HCT116 (cell line): ENCODE measurements at regions not wholly inside any gene's neighbourhood (a gene's known extent, or its start where the extent isn't known, plus 50 kb on each side); places are given as distances from the start of the nearest gene placed in this dataset.

Source experiments
- CEBPB ChIP-seq: IDR thresholded peaks from 2 replicates; pipeline ENCODE4 v1.6.1; 2012; ENCODE audit warnings: low read depth
- CTCF ChIP-seq, 3 experiments: fragments of 200-600 bp in 1 of 3; sonication (generic) in 1 of 3; IDR thresholded peaks in 2 of 3; conservative IDR thresholded peaks in 1 of 3; 2 replicates each; pipeline ENCODE4 v1.5.1; 2012 to 2017; ENCODE audit warnings: low read depth in 2 of 3, low read length in 2 of 3, antibody characterized with exemption in 1 of 3, borderline replicate concordance in 1 of 3, control low read depth in 1 of 3, mild to moderate bottlenecking in 1 of 3, mixed read lengths in 1 of 3, mixed run types in 1 of 3, moderate library complexity in 1 of 3; ENCODE audit not compliant: insufficient read depth in 1 of 3
- EZH2 ChIP-seq: fragments of 200-600 bp; sonication (generic); IDR thresholded peaks from 2 replicates; pipeline ENCODE4 v1.6.1; 2017; ENCODE audit warnings: antibody characterized with exemption, mixed run types
- JUND ChIP-seq: IDR thresholded peaks from 2 replicates; pipeline ENCODE4 v1.6.1; 2012
- MAX ChIP-seq: IDR thresholded peaks from 2 replicates; pipeline ENCODE4 v1.6.1; 2012
- POLR2A ChIP-seq: IDR thresholded peaks from 2 replicates; pipeline ENCODE4 v1.7.0; 2011; ENCODE audit warnings: borderline replicate concordance; ENCODE audit not compliant: insufficient read depth, insufficient read length; ENCODE audit errors: extremely low read depth
- POLR2AphosphoS5 ChIP-seq: IDR thresholded peaks from 2 replicates; pipeline ENCODE4 v1.6.1; 2011; ENCODE audit warnings: mild to moderate bottlenecking, low read depth, low read length, moderate library complexity
- REST ChIP-seq: IDR thresholded peaks from 2 replicates; pipeline ENCODE4 v1.6.1; 2012; ENCODE audit warnings: low read depth
- SIN3A ChIP-seq: IDR thresholded peaks from 2 replicates; pipeline ENCODE4 v1.6.1; 2012; ENCODE audit warnings: low read depth
- SRF ChIP-seq: IDR thresholded peaks from 2 replicates; pipeline ENCODE4 v1.6.1; 2012; ENCODE audit warnings: low read depth
- TCF7L2 ChIP-seq: IDR thresholded peaks from 2 replicates; pipeline ENCODE4 v1.7.0; 2011; ENCODE audit warnings: borderline replicate concordance, inconsistent platforms; ENCODE audit not compliant: insufficient read depth, insufficient read length; ENCODE audit errors: extremely low read depth

GRCh38 chr11:119860561-119861094 is 131.6 kb upstream of the NECTIN1 start:
- TF ChIP-seq TCF7L2: no peak
- no peak for TF ChIP-seq SRF
- no peak for TF ChIP-seq CTCF (IDR thresholded peaks at IDR 0.05 in 2 of 3, conservative IDR thresholded peaks at IDR 0.05 in 1 of 3; ENCODE audit: borderline replicate concordance in 1 of 3, insufficient read depth in 1 of 3, low read depth in 2 of 3, low read length in 2 of 3)
- no peak for TF ChIP-seq POLR2A
- TF ChIP-seq EZH2: no peak
- TF ChIP-seq SIN3A: no peak
- no peak for TF ChIP-seq MAX
- TF ChIP-seq JUND: no peak
- no peak for TF ChIP-seq POLR2AphosphoS5
- TF ChIP-seq CEBPB: no peak
- TF ChIP-seq REST: no peak
